Endothelial cell of umbilical vein (primary cell): ENCODE measurements at regions not wholly inside any gene's neighbourhood (a gene's known extent, or its start where the extent isn't known, plus 50 kb on each side); places are given as distances from the start of the nearest gene placed in this dataset.

Experiments used
- BruUV-seq: library from RNA; stranded (reverse); fragments of 400-500 nt; replicated peaks from 2 replicates; lab custom pipeline; 2021; lab: Mats Ljungman, UMichigan
- CTCF ChIA-PET: fragments of 300-600, 350-600 bp; sonication (Branson Sonifier 250); formaldehyde crosslinking; loops from one replicate; lab custom pipeline; 2021; ENCODE audit warnings: antibody characterized with exemption, inconsistent platforms; lab: Charles Lee
- POLR2A ChIA-PET: fragments of 300-600, 350-600 bp; sonication (Branson Sonifier 250); formaldehyde crosslinking; loops from one replicate; lab custom pipeline; 2021; ENCODE audit warnings: antibody characterized with exemption, inconsistent platforms; lab: Charles Lee
- DNase-seq: peaks from one replicate; pipeline ENCODE4 v3.0.0-alpha.2; 2011; ENCODE audit warnings: low read depth, low spot score
- FAIRE-seq: peaks from 2 replicates; lab custom pipeline; 2011; peaks lifted over from hg19 to GRCh38; lab: Jason Lieb, UNC
- H2AFZ ChIP-seq: 2 replicates; pipeline ENCODE4 v1.6.0; 2012; ENCODE audit warnings: low read depth, low read length, control low read depth, inconsistent platforms
- H3K27ac ChIP-seq: 2 replicates; pipeline ENCODE4 v1.5.1; 2011; ENCODE audit warnings: low read depth, mild to moderate bottlenecking, control low read depth, low read length, moderate library complexity; ENCODE audit not compliant: insufficient read depth
- H3K27me3 ChIP-seq, 2 experiments: 2 replicates each; pipeline versions ENCODE4 v1.6.0 to v1.6.1; 2011; ENCODE audit warnings: low read length in 2 of 2, mixed read lengths in 1 of 2; ENCODE audit not compliant: control insufficient read depth in 2 of 2, insufficient read depth in 2 of 2
- H3K36me3 ChIP-seq, 2 experiments: 2 replicates in 1 of 2; 3 replicates in 1 of 2; pipeline ENCODE4 v1.5.1; 2011; ENCODE audit warnings: low read length in 2 of 2, mild to moderate bottlenecking in 1 of 2, moderate library complexity in 1 of 2; ENCODE audit not compliant: control insufficient read depth in 2 of 2, insufficient read depth in 2 of 2; ENCODE audit errors: extremely low read depth in 1 of 2
- H3K4me1 ChIP-seq: 3 replicates; pipeline ENCODE4 v1.5.1; 2011; ENCODE audit warnings: mild to moderate bottlenecking, low read length; ENCODE audit not compliant: control insufficient read depth, insufficient read depth; ENCODE audit errors: extremely low read depth
- H3K4me2 ChIP-seq: 2 replicates; pipeline ENCODE4 v1.6.1; 2011; ENCODE audit warnings: low read length, control low read depth, mixed read lengths; ENCODE audit not compliant: insufficient read depth
- H3K4me3 ChIP-seq, 3 experiments: fragments of 200-600 bp in 1 of 3; sonication (generic), shearing (Covaris generic) in 1 of 3; replicated peaks in 1 of 3; 2 replicates each; pipeline ENCODE4 v1.5.1; 2011 to 2016; ENCODE audit warnings: control low read depth in 3 of 3, low read length in 3 of 3, mild to moderate bottlenecking in 2 of 3, inconsistent platforms in 1 of 3, low read depth in 1 of 3, moderate library complexity in 1 of 3; ENCODE audit not compliant: insufficient read depth in 1 of 3
- H3K79me2 ChIP-seq: 2 replicates; pipeline ENCODE4 v1.6.0; 2012; ENCODE audit warnings: low read length, inconsistent platforms; ENCODE audit not compliant: control insufficient read depth, insufficient read depth
- H3K9ac ChIP-seq: replicated peaks from 2 replicates; pipeline ENCODE3; 2011; ENCODE audit warnings: low read length, control low read depth; ENCODE audit not compliant: insufficient read depth; ENCODE audit errors: extremely low read depth
- H3K9me1 ChIP-seq: replicated peaks from 3 replicates; pipeline ENCODE4 v1.6.0; 2011; ENCODE audit warnings: mild to moderate bottlenecking, low read length; ENCODE audit not compliant: control insufficient read depth, insufficient read depth; ENCODE audit errors: extremely low read depth
- H3K9me3 ChIP-seq: replicated peaks from 2 replicates; pipeline ENCODE4 v1.5.1; 2012; ENCODE audit warnings: low read length, inconsistent platforms; ENCODE audit not compliant: control insufficient read depth, insufficient read depth
- H4K20me1 ChIP-seq: replicated peaks from 2 replicates; pipeline ENCODE3; 2011; ENCODE audit warnings: mild to moderate bottlenecking, low read length; ENCODE audit not compliant: control insufficient read depth, insufficient read depth; ENCODE audit errors: extremely low read depth
- CTCF ChIP-seq, 2 donors: IDR thresholded peaks; 1 replicate in 1 of 2; 2 replicates in 1 of 2; pipeline ENCODE4 v1.5.1; 2011; ENCODE audit warnings: low read length in 2 of 2, mild to moderate bottlenecking in 2 of 2, moderate library complexity in 2 of 2, control low read depth in 1 of 2, inconsistent platforms in 1 of 2, low read depth in 1 of 2; ENCODE audit not compliant: insufficient read depth in 1 of 2; ENCODE audit errors: extremely low read depth in 1 of 2
- EZH2 ChIP-seq: IDR thresholded peaks from 2 replicates; pipeline ENCODE4 v1.6.1; 2012; ENCODE audit warnings: borderline replicate concordance, low read depth, mild to moderate bottlenecking, moderate library complexity, low read length, inconsistent platforms; ENCODE audit not compliant: severe bottlenecking
- FOS ChIP-seq: IDR thresholded peaks from 2 replicates; pipeline ENCODE4 v1.6.1; 2011; ENCODE audit warnings: mild to moderate bottlenecking, low read length, moderate library complexity, borderline replicate concordance; ENCODE audit not compliant: insufficient read depth
- GATA2 ChIP-seq: IDR thresholded peaks from 2 replicates; pipeline ENCODE4 v1.7.0; 2011; ENCODE audit warnings: low read depth, mild to moderate bottlenecking, moderate library complexity, mixed read lengths, low read length; ENCODE audit not compliant: insufficient read length, insufficient read depth
- JUN ChIP-seq: IDR thresholded peaks from 2 replicates; pipeline ENCODE4 v1.6.1; 2011; ENCODE audit warnings: borderline replicate concordance, low read depth; ENCODE audit not compliant: insufficient read length, insufficient read depth
- MAX ChIP-seq: IDR thresholded peaks from 2 replicates; pipeline ENCODE4 v1.6.1; 2011; ENCODE audit not compliant: insufficient read depth, insufficient read length
- MYC ChIP-seq: IDR thresholded peaks from one replicate; pipeline ENCODE4 v1.6.1; 2011; ENCODE audit warnings: mild to moderate bottlenecking, low read depth, low read length
- POLR2A ChIP-seq: IDR thresholded peaks from 2 replicates; pipeline ENCODE4 v1.6.1; 2012; ENCODE audit warnings: low read depth, mild to moderate bottlenecking, control low read depth, low read length
- POLR2AphosphoS5 ChIP-seq: IDR thresholded peaks from 2 replicates; pipeline ENCODE4 v1.6.1; 2012; ENCODE audit warnings: low read depth, mild to moderate bottlenecking, control low read depth, low read length, moderate library complexity; ENCODE audit not compliant: insufficient read depth
- dilution Hi-C: fragments of 300-500 bp; cut with MboI; formaldehyde crosslinking; loops from one replicate; pipeline ENCODE4 v1.15.0; 2019; ENCODE audit warnings: low sequenced_read_pairs; ENCODE audit not compliant: extremely low pct_ligation_motif_present
- intact Hi-C: fragments of 100-400 bp; cut with micrococcal nuclease; formaldehyde crosslinking; loops from one replicate; pipeline ENCODE4 v1.10.0; 2022

GRCh38 chr4:147011411-147011810, 65.7 kb upstream of the TTC29 start:
- no TSS peak for BruUV-seq
- intact Hi-C loops (no loop called here), dilution Hi-C loops (no loop called here)
- ChIA-PET POLR2A (no interaction called here), CTCF (interaction anchor here (3.7 kb wide), 1 partner anchor 8 kb away, joined by 15 read pairs; no protein-coding TSS in a partner anchor)
- TF ChIP-seq FOS, result no peak
- TF ChIP-seq GATA2, result no peak
- TF ChIP-seq POLR2AphosphoS5, result no peak
- Histone ChIP-seq H4K20me1 (no peaks in the 10 kb centered on the region), H3K27me3 (peaks cover 9 to 11% of the 10 kb centered on the region in 2 experiments), H3K36me3 (no peaks in the 10 kb centered on the region), H2AFZ (no peak overlapping the region), H3K9me1 (no peaks in the 10 kb centered on the region), H3K79me2 (no peaks in the 10 kb centered on the region), H3K27ac (no peak overlapping the region), H3K4me2 (no peak overlapping the region), H3K4me1 (no peaks in the 10 kb centered on the region), H3K4me3 (no peak overlapping the region), H3K9ac (no peak overlapping the region), H3K9me3 (no peaks in the 10 kb centered on the region)
- FAIRE-seq (no peak), DNase-seq (no peak)

- peaks cover 11% of the 10 kb centered on the region in 2 experiments for H3K27me3 ChIP-seq
- H3K4me1 ChIP-seq, result no peaks in the 10 kb centered on the region
- H3K4me3 ChIP-seq, result no peak overlapping the region
- no peak for FAIRE-seq
- intact Hi-C loops, result no loop called here
- dilution Hi-C loops, result no loop called here
- no peaks in the 10 kb centered on the region for H3K9me3 ChIP-seq
- no peak overlapping the region for H3K27ac ChIP-seq
- no peak overlapping the region for H3K4me2 ChIP-seq
- no peaks in the 10 kb centered on the region for H3K79me2 ChIP-seq
- H3K36me3 ChIP-seq, result no peaks in the 10 kb centered on the region
- ChIA-PET CTCF (interaction anchor here (1.3 kb wide), 1 partner anchor 85 kb away, joined by 10 read pairs; no protein-coding TSS in a partner anchor), POLR2A (no interaction called here)
- no peaks in the 10 kb centered on the region for H3K9me1 ChIP-seq
- no peak overlapping the region for H2AFZ ChIP-seq
- no peaks in the 10 kb centered on the region for H4K20me1 ChIP-seq
- no peak for DNase-seq
- no TSS peak for BruUV-seq
- TF ChIP-seq MYC (no peak), MAX (no peak), FOS (no peak), GATA2 (no peak), EZH2 (no peak), JUN (no peak), POLR2A (no peak), CTCF (IDR thresholded peaks at IDR 0.05; ENCODE audit: extremely low read depth in 1 of 2, insufficient read depth in 1 of 2, low read depth in 1 of 2, low read length in 2 of 2) (no peak), POLR2AphosphoS5 (no peak)
- H3K9ac ChIP-seq, result no peak overlapping the region
Measured at GRCh38 chr4:147012059-147012707, 66.5 kb upstream of the TTC29 start.
